GM21576 (cell line): ENCODE measurements at regions not wholly inside any gene's neighbourhood (a gene's known extent, or its start where the extent isn't known, plus 50 kb on each side); places are given as distances from the start of the nearest gene placed in this dataset.

Experiments
- ATAC-seq: cut with Tn5 transposase; IDR thresholded peaks from one replicate; pipeline ENCODE4 v1.9.1; 2021; ENCODE audit warnings: mild to moderate bottlenecking, moderate library complexity; ENCODE audit not compliant: unreplicated experiment

GRCh38 chr14:97379091-97379531 is 581.9 kb downstream of the VRK1 start:
- ATAC-seq: no peak

DNA sequence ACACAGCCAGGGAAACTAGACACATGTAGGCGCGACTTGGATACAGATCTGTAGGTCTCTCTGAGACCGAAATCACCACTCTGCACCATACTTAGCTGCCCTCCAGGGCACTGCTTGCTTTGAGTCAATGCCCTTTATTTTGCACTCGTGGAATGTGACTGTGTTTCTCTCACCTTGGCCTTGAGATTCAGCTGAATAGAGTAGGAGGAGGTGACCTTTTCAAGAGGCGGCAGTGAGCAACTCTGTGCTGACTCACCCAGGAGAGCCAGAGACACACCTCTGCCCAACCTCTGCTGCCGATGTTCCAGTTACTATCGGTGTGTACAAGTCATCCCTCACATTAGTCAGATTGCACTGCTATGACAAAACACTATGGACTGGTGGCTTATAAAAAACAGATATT is 583.4 kb downstream of the VRK1 start:
- ATAC-seq: no peak

DNA sequence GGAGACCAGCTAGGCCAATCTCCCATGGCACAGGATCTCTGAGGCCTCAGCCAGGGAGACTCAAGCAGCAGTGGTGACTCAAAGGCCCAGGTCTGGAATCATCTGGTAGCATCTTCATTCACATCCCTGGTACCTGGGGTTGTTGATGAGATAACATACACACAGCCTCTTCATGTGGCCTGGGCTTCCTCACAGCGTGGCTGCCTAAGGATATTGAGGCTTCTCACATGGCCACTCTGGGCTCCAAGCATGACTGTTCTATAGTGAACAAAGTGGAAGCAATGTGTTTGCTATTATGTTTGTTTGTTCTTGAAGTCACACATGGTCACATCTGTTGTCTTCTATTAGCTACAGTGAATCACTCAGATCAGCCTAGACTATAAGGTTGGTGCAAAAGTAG is 584.1 kb downstream of the VRK1 start:
- no peak for ATAC-seq

DNA sequence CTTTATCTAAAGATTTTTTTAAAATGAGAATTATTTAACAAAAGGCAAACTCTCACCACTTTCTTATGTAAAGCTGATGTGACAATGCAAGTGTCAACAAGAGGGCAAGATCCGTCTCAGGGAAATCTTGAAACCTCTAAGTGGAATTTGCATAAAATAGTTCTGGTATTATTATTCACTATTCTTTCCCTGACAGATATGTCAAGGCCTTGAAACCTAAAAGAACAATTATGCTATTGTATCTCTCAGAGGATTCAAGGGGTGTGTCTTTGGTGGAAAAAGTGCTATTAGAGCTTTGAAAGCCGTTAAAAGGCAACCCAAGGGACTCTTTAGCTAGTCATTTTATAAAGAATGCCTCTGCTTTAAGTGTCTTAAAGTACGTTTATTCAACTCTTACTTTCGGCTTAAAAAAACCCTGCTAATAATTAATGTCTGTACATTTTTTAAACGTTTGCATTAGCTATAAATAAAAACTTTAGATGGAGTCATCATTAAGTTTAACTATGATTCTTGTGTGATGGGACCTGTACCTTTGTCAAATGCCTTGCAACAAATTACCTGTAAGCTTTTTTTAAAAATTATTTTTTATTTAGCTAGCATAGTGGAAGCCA is 585.5 kb downstream of the VRK1 start:
- ATAC-seq: no peak

DNA sequence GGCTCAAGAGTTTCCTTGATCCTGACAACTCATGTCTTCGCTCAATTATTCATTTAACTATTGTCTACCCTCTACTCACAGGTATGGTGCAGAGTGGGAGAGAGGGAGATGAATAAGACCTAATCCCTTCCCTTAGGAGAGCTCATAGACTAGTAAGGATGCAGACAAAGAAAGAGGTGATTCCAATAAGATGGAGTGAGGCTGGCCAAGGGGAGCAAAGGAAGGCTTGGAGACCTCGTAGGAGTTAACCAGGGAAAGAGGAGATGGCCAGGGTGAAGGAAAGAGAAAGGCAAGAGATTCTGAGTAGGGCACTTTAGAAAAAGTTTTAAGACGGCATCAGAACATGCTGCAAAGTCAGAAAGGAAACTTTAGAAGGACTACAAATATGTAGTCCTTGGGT is 588.5 kb downstream of the VRK1 start:
- no peak for ATAC-seq

- no peak for ATAC-seq
Observed at GRCh38 chr14:97387252-97387874, 590.2 kb downstream of the VRK1 start.

- no peak for ATAC-seq
Observed at GRCh38 chr14:97388408-97388807, 591.2 kb downstream of the VRK1 start.

- ATAC-seq: no peak
Observed at GRCh38 chr14:97390096-97390724, 593.0 kb downstream of the VRK1 start.

DNA sequence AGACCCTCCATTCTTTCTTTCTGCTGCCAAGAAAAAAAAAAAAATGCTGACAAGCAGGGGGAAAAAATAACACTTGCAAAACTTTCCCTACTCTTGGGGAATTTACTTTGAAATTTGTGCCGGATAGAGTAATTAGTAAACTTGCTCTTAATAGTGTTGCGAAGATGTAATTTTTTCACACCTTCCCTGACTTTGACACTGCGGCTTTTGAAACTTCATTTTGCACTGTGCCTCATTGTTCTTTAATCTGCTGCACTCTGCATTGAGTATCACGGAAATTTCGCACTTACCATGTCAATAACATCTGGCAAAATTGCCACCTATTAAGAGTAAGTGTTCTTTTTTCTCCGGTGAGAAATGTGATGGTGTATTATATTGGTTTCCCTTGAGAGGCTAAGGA is 596.1 kb downstream of the VRK1 start:
- ATAC-seq: no peak

GRCh38 chr14:97395068-97395467 is 597.9 kb downstream of the VRK1 start:
- no peak for ATAC-seq

DNA sequence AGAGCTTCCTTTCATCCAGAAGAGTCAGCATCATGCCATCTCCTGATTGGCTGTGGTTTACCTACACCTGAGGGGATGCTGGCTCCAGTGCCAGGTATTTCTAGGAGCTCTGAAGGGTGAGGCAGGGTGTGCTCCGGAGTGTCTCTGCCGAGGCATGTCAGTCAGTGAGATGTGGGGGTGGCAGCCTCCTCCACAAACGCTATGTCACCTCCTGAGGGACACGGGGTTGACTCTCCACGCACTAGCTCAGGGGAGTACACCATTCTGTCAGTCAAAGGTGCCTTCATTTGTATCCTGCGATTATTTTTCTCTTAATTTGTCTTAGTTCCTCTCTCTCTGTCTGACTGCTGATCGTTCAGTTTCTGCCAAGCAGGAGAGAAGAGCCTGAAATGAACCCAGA is 604.5 kb downstream of the VRK1 start:
- ATAC-seq: no peak

GRCh38 chr14:97402279-97402678 is 605.1 kb downstream of the VRK1 start:
- ATAC-seq: no peak

DNA sequence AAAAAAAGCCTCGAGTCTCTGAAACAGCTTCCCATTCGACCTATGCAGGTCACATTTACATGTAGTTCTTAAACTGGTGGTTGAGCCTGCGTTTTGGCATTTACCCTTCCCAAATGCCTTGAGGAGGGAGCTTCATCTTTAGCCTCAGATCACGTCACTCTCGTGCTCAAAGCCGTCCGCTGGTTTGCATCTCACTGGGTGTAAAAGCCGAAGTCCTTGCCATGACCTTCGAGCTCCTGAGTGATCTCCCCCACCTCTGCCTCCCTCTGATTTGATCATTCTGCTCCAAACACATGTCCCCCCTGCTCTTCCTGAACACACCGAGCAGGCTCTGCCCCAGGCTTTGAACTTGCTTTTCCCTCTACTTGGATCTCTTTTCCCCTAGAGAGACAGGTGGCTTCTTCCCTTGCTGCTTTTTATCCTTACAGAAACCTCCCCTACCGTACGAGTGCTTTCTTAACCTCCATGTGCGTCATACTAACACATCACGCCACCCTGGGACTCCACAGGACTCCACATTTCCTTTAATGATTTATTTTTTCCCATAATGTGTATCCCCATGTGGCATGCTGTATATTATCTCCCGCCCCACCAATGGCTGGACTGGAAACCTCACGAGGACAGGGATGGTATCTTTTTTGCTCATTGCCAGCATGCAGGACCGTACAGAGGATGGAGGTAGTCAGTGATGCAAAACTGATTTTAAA is 610.7 kb downstream of the VRK1 start:
- ATAC-seq: no peak

DNA sequence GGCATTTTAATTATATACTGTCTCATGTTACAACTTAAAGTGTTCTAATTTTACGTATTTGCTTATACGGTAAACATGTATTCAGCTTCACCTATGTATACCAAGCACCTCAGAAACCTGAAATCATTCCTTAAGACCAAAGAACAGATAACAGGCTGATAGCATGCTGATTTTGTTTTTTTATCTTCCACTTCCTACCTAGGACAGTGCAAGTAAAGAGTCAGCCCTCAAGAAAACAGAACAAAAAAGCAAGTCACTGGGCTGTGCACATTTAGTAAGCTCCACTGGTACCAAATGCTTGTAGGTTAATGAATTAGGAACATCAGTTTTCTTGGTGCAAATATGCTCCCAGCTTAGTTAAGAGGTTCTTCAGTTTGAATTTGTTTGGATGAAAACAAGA is 611.3 kb downstream of the VRK1 start:
- no peak for ATAC-seq

GRCh38 chr14:97408937-97409815 is 612.0 kb downstream of the VRK1 start:
- ATAC-seq: no peak

DNA sequence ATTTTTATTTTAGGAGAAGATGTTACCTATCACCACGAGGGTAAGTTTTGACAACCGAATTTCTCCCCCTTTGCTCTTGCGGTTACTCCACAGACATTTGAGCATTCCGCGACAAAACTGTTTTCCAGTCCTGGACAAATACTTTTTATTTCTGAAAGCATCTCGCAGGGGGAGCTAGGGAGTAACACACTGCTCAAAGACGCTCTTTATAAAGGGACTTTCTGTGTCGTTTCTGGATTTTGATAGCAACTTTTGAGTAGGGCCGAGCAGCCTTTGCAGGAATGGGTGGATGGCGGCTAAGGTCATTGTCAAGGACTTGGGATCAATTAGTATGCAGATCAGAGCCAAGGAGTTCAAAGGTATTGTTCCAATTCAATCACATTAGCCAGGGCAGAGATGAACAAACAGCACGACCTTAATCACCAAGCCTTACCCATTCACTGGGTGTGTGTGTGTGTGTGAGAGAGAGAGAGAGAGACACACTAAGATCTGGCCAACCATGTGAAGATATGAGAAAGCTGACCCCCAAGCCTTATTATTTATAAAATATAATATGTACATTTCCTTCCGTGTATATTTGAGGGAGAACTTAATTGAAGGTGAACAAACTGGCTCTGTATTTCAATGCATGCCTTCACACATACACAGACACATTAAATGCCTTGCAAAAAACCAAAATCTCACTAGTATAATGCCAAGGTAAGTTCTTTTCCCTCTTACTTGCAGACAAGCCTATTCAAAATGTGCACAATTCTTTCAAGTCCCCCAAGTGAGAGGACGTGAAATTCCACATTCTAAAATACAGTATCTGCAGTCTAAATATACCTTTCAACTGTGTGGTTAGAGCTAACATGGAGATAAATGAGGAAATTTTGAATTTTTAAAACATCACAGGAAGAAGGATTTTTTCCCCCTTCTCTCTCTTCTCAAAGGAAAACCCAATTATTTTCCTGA is 613.8 kb downstream of the VRK1 start:
- ATAC-seq: no peak

DNA sequence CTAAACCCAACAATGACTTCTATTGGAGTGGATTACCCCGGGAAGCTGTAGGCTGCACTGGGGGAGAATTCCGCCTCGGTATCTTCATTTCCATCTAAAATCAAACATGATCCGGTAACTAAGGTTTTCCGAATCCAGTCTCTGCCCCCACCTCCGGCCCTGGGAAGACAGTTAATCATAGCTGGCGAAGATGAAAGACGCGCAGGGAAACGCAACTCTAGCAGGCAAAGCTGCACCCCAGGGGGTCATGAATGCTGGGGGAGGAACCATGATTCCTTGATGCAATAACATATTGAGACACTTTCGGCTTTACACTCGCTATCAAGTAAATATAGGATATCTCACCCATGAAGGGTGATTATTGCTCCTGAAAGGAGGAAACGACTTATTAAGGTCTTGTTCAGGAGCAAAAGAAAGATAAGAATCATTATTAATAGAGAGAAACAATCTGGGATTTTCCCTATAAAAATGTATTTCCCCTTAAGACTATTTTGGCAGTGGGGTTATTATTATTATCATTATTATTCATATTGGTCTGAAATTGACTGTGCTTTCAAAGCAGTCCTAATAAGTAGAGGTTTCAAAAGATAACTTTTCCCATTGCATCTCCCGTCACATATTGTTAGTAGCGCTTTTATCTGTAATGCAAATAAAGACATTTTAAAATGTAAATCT is 614.9 kb downstream of the VRK1 start:
- ATAC-seq: no peak

GRCh38 chr14:97413022-97413539 is 615.9 kb downstream of the VRK1 start:
- ATAC-seq: no peak
